ENCODE measurements at regions not wholly inside any gene's neighbourhood (a gene's known extent, or its start where the extent isn't known, plus 50 kb on each side); places are given as distances from the start of the nearest gene placed in this dataset.

- Histone ChIP-seq H3K9me1 (ENCODE audit: control insufficient read depth, extremely low read depth, insufficient read depth, low read length) (no peaks in the 10 kb centered on the region), H3K79me2 (ENCODE audit: control insufficient read depth, insufficient read depth, low read length) (no peaks in the 10 kb centered on the region), H3K27ac (ENCODE audit: control insufficient read depth, insufficient read depth, low read length) (no peak overlapping the region), H3K4me1 (ENCODE audit: control insufficient read depth, extremely low read depth, insufficient read depth, low read length) (no peaks in the 10 kb centered on the region), H4K20me1 (ENCODE audit: control insufficient read depth, extremely low read depth, insufficient read depth, low read length) (no peaks in the 10 kb centered on the region), H3K36me3 (ENCODE audit: control insufficient read depth in 2 of 2, extremely low read depth in 1 of 2, insufficient read depth in 2 of 2, low read length in 2 of 2) (no peaks in the 10 kb centered on the region), H3K9ac (ENCODE audit: control insufficient read depth, extremely low read depth, insufficient read depth, low read length) (no peak overlapping the region), H3K4me2 (ENCODE audit: control insufficient read depth, extremely low read depth, insufficient read depth, low read depth, low read length) (no peak overlapping the region), H3K4me3 (ENCODE audit: control insufficient read depth in 2 of 3, extremely low read depth in 1 of 3, insufficient read depth in 2 of 3, low read depth in 1 of 3, low read length in 3 of 3) (no peak overlapping the region), H2AFZ (ENCODE audit: control insufficient read depth, low read length) (no peak overlapping the region), H3K9me3 (ENCODE audit: control insufficient read depth, low read depth, low read length) (no peaks in the 10 kb centered on the region), H3K27me3 (ENCODE audit: control insufficient read depth, extremely low read depth, insufficient read depth, low read length) (peaks cover 2% of the 10 kb centered on the region)
- dilution Hi-C loops (cut with MboI; ENCODE audit: extremely low pct_ligation_motif_present, low sequenced_read_pairs): no loop called here
- TF ChIP-seq EZH2 (IDR thresholded peaks at IDR 0.05; ENCODE audit: low read length): no peak
- no peak for TF ChIP-seq CTCF (optimal IDR thresholded peaks at IDR 0.05 in 1 of 3, IDR thresholded peaks at IDR 0.05 in 1 of 3, conservative IDR thresholded peaks at IDR 0.05 in 1 of 3; ENCODE audit: extremely low read depth in 1 of 3, insufficient read depth in 2 of 3, low read length in 3 of 3)
- FAIRE-seq: no peak
- DNase-seq (ENCODE audit: low read depth, low spot score): no peak
Observed at GRCh38 chr3:143187111-143187510, 67.5 kb downstream of the CHST2 start.

- DNase-seq (ENCODE audit: low read depth, low spot score): no peak
- no peak overlapping the region for H3K9ac ChIP-seq (ENCODE audit: control insufficient read depth, extremely low read depth, insufficient read depth, low read length)
- no peaks in the 10 kb centered on the region for H3K9me1 ChIP-seq (ENCODE audit: control insufficient read depth, extremely low read depth, insufficient read depth, low read length)
- peaks cover 2% of the 10 kb centered on the region for H3K27me3 ChIP-seq (ENCODE audit: control insufficient read depth, extremely low read depth, insufficient read depth, low read length)
- no peak overlapping the region for H2AFZ ChIP-seq (ENCODE audit: control insufficient read depth, low read length)
- H3K36me3 ChIP-seq (ENCODE audit: control insufficient read depth in 2 of 2, extremely low read depth in 1 of 2, insufficient read depth in 2 of 2, low read length in 2 of 2): no peaks in the 10 kb centered on the region
- dilution Hi-C loops (cut with MboI; ENCODE audit: extremely low pct_ligation_motif_present, low sequenced_read_pairs): no loop called here
- no peak overlapping the region for H3K4me3 ChIP-seq (ENCODE audit: control insufficient read depth in 2 of 3, extremely low read depth in 1 of 3, insufficient read depth in 2 of 3, low read depth in 1 of 3, low read length in 3 of 3)
- no peaks in the 10 kb centered on the region for H3K79me2 ChIP-seq (ENCODE audit: control insufficient read depth, insufficient read depth, low read length)
- H3K27ac ChIP-seq (ENCODE audit: control insufficient read depth, insufficient read depth, low read length): no peak overlapping the region
- no peaks in the 10 kb centered on the region for H4K20me1 ChIP-seq (ENCODE audit: control insufficient read depth, extremely low read depth, insufficient read depth, low read length)
- H3K9me3 ChIP-seq (ENCODE audit: control insufficient read depth, low read depth, low read length): no peaks in the 10 kb centered on the region
- no peak for FAIRE-seq
- no peak for TF ChIP-seq CTCF (optimal IDR thresholded peaks at IDR 0.05 in 1 of 3, IDR thresholded peaks at IDR 0.05 in 1 of 3, conservative IDR thresholded peaks at IDR 0.05 in 1 of 3; ENCODE audit: extremely low read depth in 1 of 3, insufficient read depth in 2 of 3, low read length in 3 of 3)
- no peak for TF ChIP-seq EZH2 (IDR thresholded peaks at IDR 0.05; ENCODE audit: low read length)
- H3K4me2 ChIP-seq (ENCODE audit: control insufficient read depth, extremely low read depth, insufficient read depth, low read depth, low read length): no peak overlapping the region
- H3K4me1 ChIP-seq (ENCODE audit: control insufficient read depth, extremely low read depth, insufficient read depth, low read length): no peaks in the 10 kb centered on the region
Observed at GRCh38 chr3:143188881-143189280, 69.3 kb downstream of the CHST2 start.

Measured in keratinocyte (primary cell).